HCT116 (cell line): ENCODE measurements at regions not wholly inside any gene's neighbourhood (a gene's known extent, or its start where the extent isn't known, plus 50 kb on each side); places are given as distances from the start of the nearest gene placed in this dataset.
"Not testable (repeated sequence)": the region's sequence is repeated elsewhere in the genome, so short reads cannot be mapped to it uniquely, and the experiment has no call there.

ENCODE experiments used
- ATAC-seq: fragments of 200-7000 bp; cut with Tn5 transposase; 2 replicates; pipeline ENCODE4 v1.9.1; 2020; ENCODE audit warnings: mild to moderate bottlenecking, moderate library complexity
- BruUV-seq: library from RNA; stranded (reverse); fragments of 400-500 nt; replicated peaks from 2 replicates; lab custom pipeline; 2021; lab: Mats Ljungman, UMichigan
- CTCF ChIA-PET: fragments of 300-600 bp; sonication (Branson Sonifier 250); formaldehyde crosslinking; loops from one replicate; lab custom pipeline; 2021; ENCODE audit warnings: antibody characterized with exemption; lab: Charles Lee
- POLR2A ChIA-PET: fragments of 300-600, 350-600 bp; sonication (Branson Sonifier 250); formaldehyde crosslinking; loops from one replicate; lab custom pipeline; 2021; ENCODE audit warnings: antibody characterized with exemption; lab: Charles Lee
- RAD21 ChIA-PET, 2 experiments: fragments of 300-600 bp; sonication (Branson Sonifier 250); formaldehyde crosslinking; loops; one replicate each; lab custom pipeline; 2023; ENCODE audit warnings: low total read pairs in 2 of 2; ENCODE audit not compliant: uncharacterized antibody in 2 of 2, unreplicated experiment in 2 of 2, low non-redundant PET in 1 of 2; lab: Charles Lee
- DNase-seq: peaks from one replicate; pipeline ENCODE4 v3.0.0-alpha.2; 2010; ENCODE audit warnings: low read depth, low spot score
- H2AFZ ChIP-seq: fragments of 200-600 bp; shearing (Covaris generic), sonication (generic); 2 replicates; pipeline ENCODE4 v1.6.1; 2017; ENCODE audit warnings: low read depth, mixed run types, mixed read lengths, antibody characterized with exemption, low read length; ENCODE audit not compliant: poor library complexity, severe bottlenecking
- H3K27ac ChIP-seq: 2 replicates; pipeline ENCODE4 v1.5.1; 2012; ENCODE audit warnings: low read depth, low read length
- H3K27me3 ChIP-seq: fragments of 200-600 bp; sonication (generic); 2 replicates; pipeline ENCODE4 v1.6.1; 2016; ENCODE audit warnings: mixed run types, low read length, mixed read lengths; ENCODE audit not compliant: insufficient read depth
- H3K36me3 ChIP-seq, 2 experiments: fragments of 200-500 bp in 1 of 2; fragments of 200-600 bp in 1 of 2; sonication (Bioruptor generic) in 1 of 2; sonication (generic) in 1 of 2; 2 replicates each; pipeline versions ENCODE4 v1.5.1 to v1.6.1; 2014 to 2016; ENCODE audit warnings: low read length in 2 of 2, inconsistent platforms in 1 of 2, mixed read lengths in 1 of 2, mixed run types in 1 of 2; ENCODE audit not compliant: insufficient read depth in 2 of 2, control insufficient read depth in 1 of 2
- H3K4me1 ChIP-seq, 2 experiments: fragments of 200-600 bp in 1 of 2; sonication (generic) in 1 of 2; 2 replicates each; pipeline versions ENCODE4 v1.5.1 to v1.6.1; 2012 to 2017; ENCODE audit warnings: low read length in 2 of 2, inconsistent platforms in 1 of 2, mild to moderate bottlenecking in 1 of 2, mixed read lengths in 1 of 2, mixed run types in 1 of 2, moderate library complexity in 1 of 2; ENCODE audit not compliant: insufficient read depth in 2 of 2, control insufficient read depth in 1 of 2
- H3K4me2 ChIP-seq: fragments of 200-600 bp; sonication (generic); 2 replicates; pipeline ENCODE4 v1.6.1; 2017; ENCODE audit warnings: mixed run types, low read length, mixed read lengths
- H3K4me3 ChIP-seq, 2 experiments: fragments of 200-600 bp in 1 of 2; sonication (generic) in 1 of 2; replicated peaks in 1 of 2; 2 replicates each; pipeline ENCODE4 v1.5.1; 2011 to 2016; ENCODE audit warnings: low read length in 2 of 2, control low read depth in 1 of 2, low read depth in 1 of 2, mild to moderate bottlenecking in 1 of 2, mixed read lengths in 1 of 2, mixed run types in 1 of 2
- H3K79me2 ChIP-seq: fragments of 200-600 bp; sonication (generic); 2 replicates; pipeline ENCODE4 v1.6.1; 2017; ENCODE audit warnings: mild to moderate bottlenecking, mixed run types, low read length, moderate library complexity, mixed read lengths; ENCODE audit not compliant: insufficient read depth
- H3K9ac ChIP-seq: fragments of 200-600 bp; sonication (generic); 2 replicates; pipeline ENCODE4 v1.6.1; 2016; ENCODE audit warnings: low read length, mixed read lengths
- H3K9me2 ChIP-seq: fragments of 200-600 bp; sonication (generic), shearing (Covaris generic); 2 replicates; pipeline ENCODE4 v1.6.1; 2017; ENCODE audit warnings: mixed run types, mild to moderate bottlenecking, moderate library complexity; ENCODE audit not compliant: insufficient read depth
- H3K9me3 ChIP-seq, 2 experiments: fragments of 200-500 bp in 1 of 2; fragments of 200-600 bp in 1 of 2; sonication (Bioruptor generic) in 1 of 2; sonication (generic) in 1 of 2; 2 replicates each; pipeline ENCODE4 v1.6.1; 2014 to 2017; ENCODE audit warnings: low read length in 2 of 2, mixed read lengths in 2 of 2, inconsistent platforms in 1 of 2, low read depth in 1 of 2, mild to moderate bottlenecking in 1 of 2, mixed run types in 1 of 2, moderate library complexity in 1 of 2; ENCODE audit not compliant: control insufficient read depth in 1 of 2, insufficient read depth in 1 of 2
- H4K20me1 ChIP-seq: fragments of 200-600 bp; sonication (generic), shearing (Covaris generic); 2 replicates; pipeline ENCODE4 v1.6.1; 2017; ENCODE audit warnings: mixed run types, mild to moderate bottlenecking, moderate library complexity; ENCODE audit not compliant: insufficient read depth
- CTCF ChIP-seq, 3 experiments: fragments of 200-600 bp in 1 of 3; sonication (generic) in 1 of 3; IDR thresholded peaks in 2 of 3; conservative IDR thresholded peaks in 1 of 3; 2 replicates each; pipeline ENCODE4 v1.5.1; 2012 to 2017; ENCODE audit warnings: low read depth in 2 of 3, low read length in 2 of 3, antibody characterized with exemption in 1 of 3, borderline replicate concordance in 1 of 3, control low read depth in 1 of 3, mild to moderate bottlenecking in 1 of 3, mixed read lengths in 1 of 3, mixed run types in 1 of 3, moderate library complexity in 1 of 3; ENCODE audit not compliant: insufficient read depth in 1 of 3
- FOSL1 ChIP-seq: IDR thresholded peaks from 2 replicates; pipeline ENCODE4 v1.6.1; 2012; ENCODE audit warnings: low read depth
- intact Hi-C: fragments of 100-400 bp; cut with micrococcal nuclease; formaldehyde crosslinking; loops from 2 replicates; pipeline ENCODE4 v1.10.0; 2022

- TF ChIP-seq FOSL1 (no peak), CTCF (IDR thresholded peaks at IDR 0.05 in 2 of 3, conservative IDR thresholded peaks at IDR 0.05 in 1 of 3; ENCODE audit: borderline replicate concordance in 1 of 3, insufficient read depth in 1 of 3, low read depth in 2 of 3, low read length in 2 of 3) (no peak)
Measured at GRCh38 chr14:105927096-105928060, 401.0 kb downstream of the TMEM121 start (continued).

GRCh38 chr14:105928171-105929111 is 402.1 kb downstream of the TMEM121 start:
- H3K27ac ChIP-seq, CTCF ChIA-PET, BruUV-seq, H3K4me1 ChIP-seq, intact Hi-C loops, H3K4me3 ChIP-seq, H4K20me1 ChIP-seq, H3K4me2 ChIP-seq, H3K9me2 ChIP-seq, H3K79me2 ChIP-seq, H3K9me3 ChIP-seq, ATAC-seq, POLR2A ChIA-PET, H3K9ac ChIP-seq, DNase-seq, H3K36me3 ChIP-seq, H2AFZ ChIP-seq, RAD21 ChIA-PET: not testable (repeated sequence)
- 0 out of 2 replicates have a peak, but pooled peaks cover 16% of the 10 kb centered on the region for H3K27me3 ChIP-seq
